HCT116 (cell line): ENCODE measurements at regions not wholly inside any gene's neighbourhood (a gene's known extent, or its start where the extent isn't known, plus 50 kb on each side); places are given as distances from the start of the nearest gene placed in this dataset.

Experiments
- ATAC-seq: fragments of 200-7000 bp; cut with Tn5 transposase; 2 replicates; pipeline ENCODE4 v1.9.1; 2020; ENCODE audit warnings: mild to moderate bottlenecking, moderate library complexity
- BruUV-seq: library from RNA; stranded (reverse); fragments of 400-500 nt; replicated peaks from 2 replicates; lab custom pipeline; 2021; lab: Mats Ljungman, UMichigan
- CTCF ChIA-PET: fragments of 300-600 bp; sonication (Branson Sonifier 250); formaldehyde crosslinking; loops from one replicate; lab custom pipeline; 2021; ENCODE audit warnings: antibody characterized with exemption; lab: Charles Lee
- POLR2A ChIA-PET: fragments of 300-600, 350-600 bp; sonication (Branson Sonifier 250); formaldehyde crosslinking; loops from one replicate; lab custom pipeline; 2021; ENCODE audit warnings: antibody characterized with exemption; lab: Charles Lee
- RAD21 ChIA-PET, 2 experiments: fragments of 300-600 bp; sonication (Branson Sonifier 250); formaldehyde crosslinking; loops; one replicate each; lab custom pipeline; 2023; ENCODE audit warnings: low total read pairs in 2 of 2; ENCODE audit not compliant: uncharacterized antibody in 2 of 2, unreplicated experiment in 2 of 2, low non-redundant PET in 1 of 2; lab: Charles Lee
- DNase-seq: peaks from one replicate; pipeline ENCODE4 v3.0.0-alpha.2; 2010; ENCODE audit warnings: low read depth, low spot score
- H2AFZ ChIP-seq: fragments of 200-600 bp; shearing (Covaris generic), sonication (generic); 2 replicates; pipeline ENCODE4 v1.6.1; 2017; ENCODE audit warnings: low read depth, mixed run types, mixed read lengths, antibody characterized with exemption, low read length; ENCODE audit not compliant: poor library complexity, severe bottlenecking
- H3K27ac ChIP-seq: 2 replicates; pipeline ENCODE4 v1.5.1; 2012; ENCODE audit warnings: low read depth, low read length
- H3K27me3 ChIP-seq: fragments of 200-600 bp; sonication (generic); 2 replicates; pipeline ENCODE4 v1.6.1; 2016; ENCODE audit warnings: mixed run types, low read length, mixed read lengths; ENCODE audit not compliant: insufficient read depth
- H3K36me3 ChIP-seq, 2 experiments: fragments of 200-500 bp in 1 of 2; fragments of 200-600 bp in 1 of 2; sonication (Bioruptor generic) in 1 of 2; sonication (generic) in 1 of 2; 2 replicates each; pipeline versions ENCODE4 v1.5.1 to v1.6.1; 2014 to 2016; ENCODE audit warnings: low read length in 2 of 2, inconsistent platforms in 1 of 2, mixed read lengths in 1 of 2, mixed run types in 1 of 2; ENCODE audit not compliant: insufficient read depth in 2 of 2, control insufficient read depth in 1 of 2
- H3K4me1 ChIP-seq, 2 experiments: fragments of 200-600 bp in 1 of 2; sonication (generic) in 1 of 2; 2 replicates each; pipeline versions ENCODE4 v1.5.1 to v1.6.1; 2012 to 2017; ENCODE audit warnings: low read length in 2 of 2, inconsistent platforms in 1 of 2, mild to moderate bottlenecking in 1 of 2, mixed read lengths in 1 of 2, mixed run types in 1 of 2, moderate library complexity in 1 of 2; ENCODE audit not compliant: insufficient read depth in 2 of 2, control insufficient read depth in 1 of 2
- H3K4me2 ChIP-seq: fragments of 200-600 bp; sonication (generic); 2 replicates; pipeline ENCODE4 v1.6.1; 2017; ENCODE audit warnings: mixed run types, low read length, mixed read lengths
- H3K4me3 ChIP-seq, 2 experiments: fragments of 200-600 bp in 1 of 2; sonication (generic) in 1 of 2; replicated peaks in 1 of 2; 2 replicates each; pipeline ENCODE4 v1.5.1; 2011 to 2016; ENCODE audit warnings: low read length in 2 of 2, control low read depth in 1 of 2, low read depth in 1 of 2, mild to moderate bottlenecking in 1 of 2, mixed read lengths in 1 of 2, mixed run types in 1 of 2
- H3K79me2 ChIP-seq: fragments of 200-600 bp; sonication (generic); 2 replicates; pipeline ENCODE4 v1.6.1; 2017; ENCODE audit warnings: mild to moderate bottlenecking, mixed run types, low read length, moderate library complexity, mixed read lengths; ENCODE audit not compliant: insufficient read depth
- H3K9ac ChIP-seq: fragments of 200-600 bp; sonication (generic); 2 replicates; pipeline ENCODE4 v1.6.1; 2016; ENCODE audit warnings: low read length, mixed read lengths
- H3K9me2 ChIP-seq: fragments of 200-600 bp; sonication (generic), shearing (Covaris generic); 2 replicates; pipeline ENCODE4 v1.6.1; 2017; ENCODE audit warnings: mixed run types, mild to moderate bottlenecking, moderate library complexity; ENCODE audit not compliant: insufficient read depth
- H3K9me3 ChIP-seq, 2 experiments: fragments of 200-500 bp in 1 of 2; fragments of 200-600 bp in 1 of 2; sonication (Bioruptor generic) in 1 of 2; sonication (generic) in 1 of 2; 2 replicates each; pipeline ENCODE4 v1.6.1; 2014 to 2017; ENCODE audit warnings: low read length in 2 of 2, mixed read lengths in 2 of 2, inconsistent platforms in 1 of 2, low read depth in 1 of 2, mild to moderate bottlenecking in 1 of 2, mixed run types in 1 of 2, moderate library complexity in 1 of 2; ENCODE audit not compliant: control insufficient read depth in 1 of 2, insufficient read depth in 1 of 2
- H4K20me1 ChIP-seq: fragments of 200-600 bp; sonication (generic), shearing (Covaris generic); 2 replicates; pipeline ENCODE4 v1.6.1; 2017; ENCODE audit warnings: mixed run types, mild to moderate bottlenecking, moderate library complexity; ENCODE audit not compliant: insufficient read depth
- CEBPB ChIP-seq: IDR thresholded peaks from 2 replicates; pipeline ENCODE4 v1.6.1; 2012; ENCODE audit warnings: low read depth
- ELF1 ChIP-seq: IDR thresholded peaks from 2 replicates; pipeline ENCODE4 v1.6.1; 2012; ENCODE audit warnings: low read depth, borderline replicate concordance
- EZH2phosphoT487 ChIP-seq: fragments of 200-600 bp; IDR thresholded peaks from 2 replicates; pipeline ENCODE4 v1.6.1; 2018; ENCODE audit warnings: antibody characterized with exemption, borderline replicate concordance
- FOSL1 ChIP-seq: IDR thresholded peaks from 2 replicates; pipeline ENCODE4 v1.6.1; 2012; ENCODE audit warnings: low read depth
- JUND ChIP-seq: IDR thresholded peaks from 2 replicates; pipeline ENCODE4 v1.6.1; 2012
- POLR2A ChIP-seq: IDR thresholded peaks from 2 replicates; pipeline ENCODE4 v1.7.0; 2011; ENCODE audit warnings: borderline replicate concordance; ENCODE audit not compliant: insufficient read depth, insufficient read length; ENCODE audit errors: extremely low read depth
- SIN3A ChIP-seq: IDR thresholded peaks from 2 replicates; pipeline ENCODE4 v1.6.1; 2012; ENCODE audit warnings: low read depth
- SP1 ChIP-seq: IDR thresholded peaks from 2 replicates; pipeline ENCODE4 v1.6.1; 2012; ENCODE audit warnings: low read depth
- intact Hi-C: fragments of 100-400 bp; cut with micrococcal nuclease; formaldehyde crosslinking; loops from 2 replicates; pipeline ENCODE4 v1.10.0; 2022
- TF ChIP-seq, protein P1 (sequence below): IDR thresholded peaks from 2 replicates; pipeline ENCODE4 v1.6.1; 2011; ENCODE audit warnings: mild to moderate bottlenecking, low read length, moderate library complexity; ENCODE audit not compliant: insufficient replicate concordance; ENCODE audit errors: extremely low read depth
- TF ChIP-seq, protein P2 (sequence below): IDR thresholded peaks from 2 replicates; pipeline ENCODE4 v1.6.1; 2012; ENCODE audit warnings: low read depth

DNA sequence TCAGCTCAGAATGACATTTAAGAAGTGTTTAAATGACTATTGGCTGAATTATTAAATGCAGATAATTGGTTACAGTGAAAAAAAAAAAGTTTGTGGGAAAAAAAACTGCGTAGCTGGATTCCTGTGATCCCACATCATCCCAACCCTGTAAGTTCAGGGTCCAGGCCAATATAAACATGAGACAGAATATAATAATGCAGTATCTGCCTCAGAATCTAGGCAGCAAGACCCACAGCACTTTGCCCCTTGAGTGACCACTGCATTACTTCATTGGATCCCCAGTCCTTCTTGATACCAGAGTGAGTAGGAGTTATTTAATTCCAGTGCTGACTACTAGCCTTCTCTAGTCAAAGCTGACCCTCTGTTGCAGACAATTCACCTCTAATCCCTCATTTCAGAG is 272.6 kb downstream of the CCER1 start:
- Histone ChIP-seq H3K9ac (no peak overlapping the region), H2AFZ (no peak overlapping the region), H3K27me3 (no peaks in the 10 kb centered on the region), H3K4me3 (no peak overlapping the region), H3K9me3 (no peaks in the 10 kb centered on the region), H3K4me1 (peaks cover 0 to 6% of the 10 kb centered on the region in 2 experiments; a peak in 2 of 4 replicates), H4K20me1 (no peaks in the 10 kb centered on the region), H3K36me3 (no peaks in the 10 kb centered on the region), H3K79me2 (no peaks in the 10 kb centered on the region), H3K4me2 (no peak overlapping the region), H3K27ac (no peak overlapping the region), H3K9me2 (no peaks in the 10 kb centered on the region)
- intact Hi-C loops: no loop called here
- DNase-seq (no peak), ATAC-seq (no peak)
- BruUV-seq: no TSS peak
- ChIA-PET POLR2A (no interaction called here), CTCF (no interaction called here), RAD21 (no interaction called here)
- no peak for TF ChIP-seq JUND
- no peak for TF ChIP-seq SIN3A
- TF ChIP-seq, protein P1, sequence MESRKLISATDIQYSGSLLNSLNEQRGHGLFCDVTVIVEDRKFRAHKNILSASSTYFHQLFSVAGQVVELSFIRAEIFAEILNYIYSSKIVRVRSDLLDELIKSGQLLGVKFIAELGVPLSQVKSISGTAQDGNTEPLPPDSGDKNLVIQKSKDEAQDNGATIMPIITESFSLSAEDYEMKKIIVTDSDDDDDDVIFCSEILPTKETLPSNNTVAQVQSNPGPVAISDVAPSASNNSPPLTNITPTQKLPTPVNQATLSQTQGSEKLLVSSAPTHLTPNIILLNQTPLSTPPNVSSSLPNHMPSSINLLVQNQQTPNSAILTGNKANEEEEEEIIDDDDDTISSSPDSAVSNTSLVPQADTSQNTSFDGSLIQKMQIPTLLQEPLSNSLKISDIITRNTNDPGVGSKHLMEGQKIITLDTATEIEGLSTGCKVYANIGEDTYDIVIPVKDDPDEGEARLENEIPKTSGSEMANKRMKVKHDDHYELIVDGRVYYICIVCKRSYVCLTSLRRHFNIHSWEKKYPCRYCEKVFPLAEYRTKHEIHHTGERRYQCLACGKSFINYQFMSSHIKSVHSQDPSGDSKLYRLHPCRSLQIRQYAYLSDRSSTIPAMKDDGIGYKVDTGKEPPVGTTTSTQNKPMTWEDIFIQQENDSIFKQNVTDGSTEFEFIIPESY: no peak
- TF ChIP-seq SP1: no peak
- TF ChIP-seq POLR2A: no peak
- TF ChIP-seq EZH2phosphoT487: no peak
- no peak for TF ChIP-seq FOSL1
- no peak for TF ChIP-seq ELF1
- TF ChIP-seq, protein P2, sequence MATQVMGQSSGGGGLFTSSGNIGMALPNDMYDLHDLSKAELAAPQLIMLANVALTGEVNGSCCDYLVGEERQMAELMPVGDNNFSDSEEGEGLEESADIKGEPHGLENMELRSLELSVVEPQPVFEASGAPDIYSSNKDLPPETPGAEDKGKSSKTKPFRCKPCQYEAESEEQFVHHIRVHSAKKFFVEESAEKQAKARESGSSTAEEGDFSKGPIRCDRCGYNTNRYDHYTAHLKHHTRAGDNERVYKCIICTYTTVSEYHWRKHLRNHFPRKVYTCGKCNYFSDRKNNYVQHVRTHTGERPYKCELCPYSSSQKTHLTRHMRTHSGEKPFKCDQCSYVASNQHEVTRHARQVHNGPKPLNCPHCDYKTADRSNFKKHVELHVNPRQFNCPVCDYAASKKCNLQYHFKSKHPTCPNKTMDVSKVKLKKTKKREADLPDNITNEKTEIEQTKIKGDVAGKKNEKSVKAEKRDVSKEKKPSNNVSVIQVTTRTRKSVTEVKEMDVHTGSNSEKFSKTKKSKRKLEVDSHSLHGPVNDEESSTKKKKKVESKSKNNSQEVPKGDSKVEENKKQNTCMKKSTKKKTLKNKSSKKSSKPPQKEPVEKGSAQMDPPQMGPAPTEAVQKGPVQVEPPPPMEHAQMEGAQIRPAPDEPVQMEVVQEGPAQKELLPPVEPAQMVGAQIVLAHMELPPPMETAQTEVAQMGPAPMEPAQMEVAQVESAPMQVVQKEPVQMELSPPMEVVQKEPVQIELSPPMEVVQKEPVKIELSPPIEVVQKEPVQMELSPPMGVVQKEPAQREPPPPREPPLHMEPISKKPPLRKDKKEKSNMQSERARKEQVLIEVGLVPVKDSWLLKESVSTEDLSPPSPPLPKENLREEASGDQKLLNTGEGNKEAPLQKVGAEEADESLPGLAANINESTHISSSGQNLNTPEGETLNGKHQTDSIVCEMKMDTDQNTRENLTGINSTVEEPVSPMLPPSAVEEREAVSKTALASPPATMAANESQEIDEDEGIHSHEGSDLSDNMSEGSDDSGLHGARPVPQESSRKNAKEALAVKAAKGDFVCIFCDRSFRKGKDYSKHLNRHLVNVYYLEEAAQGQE: no peak
- TF ChIP-seq CEBPB: no peak
